HepG2 (cell line): ENCODE measurements at regions not wholly inside any gene's neighbourhood (a gene's known extent, or its start where the extent isn't known, plus 50 kb on each side); places are given as distances from the start of the nearest gene placed in this dataset.

Experiments
- ATAC-seq: fragments of 200-7000 bp; cut with Tn5 transposase; 3 replicates; pipeline ENCODE4 v1.9.1; 2020; ENCODE audit warnings: mild to moderate bottlenecking, moderate library complexity
- BruUV-seq: library from RNA; stranded (reverse); fragments of 400-500 nt; replicated peaks from 2 replicates; lab custom pipeline; 2021; lab: Mats Ljungman, UMichigan
- CTCF ChIA-PET: fragments of 300-600 bp; formaldehyde crosslinking; extraction: SDS; loops from one replicate; lab custom pipeline; 2021; ENCODE audit warnings: low total read pairs, inconsistent platforms, low intra/inter-chr PET ratio; lab: Yijun Ruan, JAX
- POLR2A ChIA-PET: fragments of 350-600 bp; sonication (Branson Sonifier 250); formaldehyde crosslinking; loops from one replicate; lab custom pipeline; 2020; ENCODE audit warnings: antibody characterized with exemption, inconsistent platforms; lab: Yijun Ruan, JAX
- DNase-seq: peaks from one replicate; pipeline ENCODE4 v3.0.0-alpha.2; 2015; ENCODE audit warnings: low spot score
- FAIRE-seq: peaks from 3 replicates; lab custom pipeline; 2011; peaks lifted over from hg19 to GRCh38; lab: Jason Lieb, UNC
- H2AFZ ChIP-seq: one replicate; pipeline ENCODE4 v1.6.1; 2011; ENCODE audit warnings: low read length, inconsistent platforms
- H3K27ac ChIP-seq: fragments of 300-600 bp; 3 replicates; pipeline ENCODE4 v1.8.0; 2011; ENCODE audit warnings: mixed run types, mild to moderate bottlenecking, mixed read lengths, low read length, inconsistent platforms; ENCODE audit not compliant: insufficient read depth; ENCODE audit errors: extremely low read length
- H3K27me3 ChIP-seq, 2 experiments: fragments of 200-600 bp in 1 of 2; 2 replicates in 1 of 2; 3 replicates in 1 of 2; pipeline versions ENCODE4 v1.6.0 to v1.8.0; 2011; ENCODE audit warnings: low read length in 2 of 2, mild to moderate bottlenecking in 2 of 2, moderate library complexity in 2 of 2, inconsistent platforms in 1 of 2; ENCODE audit not compliant: insufficient read depth in 2 of 2, control insufficient read depth in 1 of 2
- H3K36me3 ChIP-seq, 2 experiments: fragments of 200-600 bp in 1 of 2; replicated peaks in 1 of 2; 2 replicates in 1 of 2; 3 replicates in 1 of 2; pipeline versions ENCODE4 v1.5.1 to v1.8.0; 2011; ENCODE audit warnings: low read length in 2 of 2, inconsistent platforms in 1 of 2; ENCODE audit not compliant: insufficient read depth in 2 of 2, control insufficient read depth in 1 of 2
- H3K4me1 ChIP-seq: 2 replicates; pipeline ENCODE4 v1.5.1; 2012; ENCODE audit warnings: low read length, inconsistent platforms; ENCODE audit not compliant: insufficient read depth
- H3K4me2 ChIP-seq: 2 replicates; pipeline ENCODE4 v1.6.0; 2011; ENCODE audit warnings: low read depth, low read length, inconsistent platforms
- H3K4me3 ChIP-seq, 3 experiments: fragments of 200-600 bp in 1 of 3; sonication (generic), shearing (Covaris generic) in 1 of 3; replicated peaks in 1 of 3; 2 replicates each; pipeline ENCODE4 v1.5.1; 2011 to 2016; ENCODE audit warnings: low read length in 3 of 3, inconsistent platforms in 2 of 3, low read depth in 2 of 3, mild to moderate bottlenecking in 2 of 3, control low read depth in 1 of 3, mixed read lengths in 1 of 3; ENCODE audit not compliant: insufficient read depth in 1 of 3
- H3K79me2 ChIP-seq: one replicate; pipeline ENCODE4 v1.6.1; 2011; ENCODE audit warnings: low read length, inconsistent platforms; ENCODE audit not compliant: insufficient read depth
- H3K9ac ChIP-seq: 2 replicates; pipeline ENCODE4 v1.6.0; 2011; ENCODE audit warnings: mild to moderate bottlenecking, low read depth, low read length, inconsistent platforms; ENCODE audit not compliant: insufficient read depth
- H3K9me3 ChIP-seq: 2 replicates; pipeline ENCODE4 v1.5.1; 2012; ENCODE audit warnings: mild to moderate bottlenecking, low read length
- H4K20me1 ChIP-seq: 2 replicates; pipeline ENCODE4 v1.6.0; 2011; ENCODE audit warnings: inconsistent platforms, mild to moderate bottlenecking, low read length, moderate library complexity; ENCODE audit not compliant: insufficient read depth
- DNMT1 ChIP-seq: sonication (generic); formaldehyde crosslinking; IDR thresholded peaks from 2 replicates; pipeline ENCODE4 v1.5.1; 2020; ENCODE audit warnings: mild to moderate bottlenecking, missing genetic modification reagents
- ELF1 ChIP-seq: sonication (generic); formaldehyde crosslinking; IDR thresholded peaks from 2 replicates; pipeline ENCODE4 v1.4.0; 2020; ENCODE audit warnings: missing genetic modification reagents
- ELF3 ChIP-seq: IDR thresholded peaks from 2 replicates; pipeline ENCODE4 v1.6.1; 2016; ENCODE audit warnings: missing genetic modification reagents, missing compliant biosample characterization
- FOXP1 ChIP-seq, 2 experiments: fragments of 450-650 bp in 1 of 2; IDR thresholded peaks; 2 replicates each; pipeline ENCODE4 v1.6.1; 2017 to 2018; ENCODE audit warnings: antibody characterized with exemption in 1 of 2
- MZF1 ChIP-seq: sonication (generic); formaldehyde crosslinking; IDR thresholded peaks from 2 replicates; pipeline ENCODE4 v1.8.1; 2023; ENCODE audit warnings: mild to moderate bottlenecking, missing genetic modification reagents, borderline replicate concordance
- RFX1 ChIP-seq: fragments of 450-650 bp; IDR thresholded peaks from 2 replicates; pipeline ENCODE4 v1.6.1; 2017
- SRSF9 ChIP-seq: fragments of 200-400 bp; formaldehyde crosslinking; IDR thresholded peaks from 2 replicates; pipeline ENCODE4 v1.6.1; 2018; ENCODE audit warnings: borderline replicate concordance, mild to moderate bottlenecking, low read depth, low read length; ENCODE audit not compliant: insufficient read depth, poor library complexity, severe bottlenecking
- THAP11 ChIP-seq: IDR thresholded peaks from 2 replicates; pipeline ENCODE4 v1.6.1; 2016; ENCODE audit warnings: missing biosample characterization, missing genetic modification reagents
- XBP1 ChIP-seq: sonication (generic); formaldehyde crosslinking; IDR thresholded peaks from 2 replicates; pipeline ENCODE4 v1.5.0; 2020; ENCODE audit warnings: missing genetic modification reagents
- ZKSCAN1 ChIP-seq: fragments of 150-350 bp; IDR thresholded peaks from 2 replicates; pipeline ENCODE4 v1.6.1; 2014; ENCODE audit warnings: low read length
- ZMAT3 ChIP-seq: sonication (generic); formaldehyde crosslinking; conservative IDR thresholded peaks from 2 replicates; pipeline ENCODE4 v1.7.0; 2021; ENCODE audit warnings: missing genetic modification reagents
- ZNF124 ChIP-seq: sonication (generic); formaldehyde crosslinking; IDR thresholded peaks from 2 replicates; pipeline ENCODE4 v1.4.0; 2020; ENCODE audit warnings: missing genetic modification reagents
- ZNF709 ChIP-seq: sonication (generic); formaldehyde crosslinking; IDR thresholded peaks from 2 replicates; pipeline ENCODE4 v1.5.0; 2020; ENCODE audit warnings: mild to moderate bottlenecking, missing genetic modification reagents
- ZNF772 ChIP-seq: sonication (generic); formaldehyde crosslinking; IDR thresholded peaks from 2 replicates; pipeline ENCODE4 v1.5.0; 2020; ENCODE audit warnings: mild to moderate bottlenecking, missing genetic modification reagents
- ZNF891 ChIP-seq: sonication (generic); formaldehyde crosslinking; IDR thresholded peaks from 2 replicates; pipeline ENCODE4 v1.5.0; 2020; ENCODE audit warnings: mild to moderate bottlenecking, missing genetic modification reagents
- WGBS: methylation state at CpG from one replicate; pipeline ENCODE4 v1.1.6; 2017; ENCODE audit warnings: low lambda C conversion rate; 5-methylcytosine and 5-hydroxymethylcytosine counted together
- in situ Hi-C: cut with HindIII; loops from 2 replicates; pipeline ENCODE4 v1.10.0; 2017; ENCODE audit warnings: low pct_unique_long_range_greater_than_20kb; ENCODE audit not compliant: extremely low pct_ligation_motif_present
- intact Hi-C: fragments of 100-400 bp; cut with micrococcal nuclease; formaldehyde crosslinking; loops from one replicate; pipeline ENCODE4 v1.10.0; 2022; ENCODE audit not compliant: unreplicated experiment
- TF ChIP-seq, protein P1 (sequence below): sonication (generic); formaldehyde crosslinking; IDR thresholded peaks from 2 replicates; pipeline ENCODE4 v1.4.0; 2020; ENCODE audit warnings: missing genetic modification reagents
- TF ChIP-seq, protein P2 (sequence below): sonication (generic); formaldehyde crosslinking; IDR thresholded peaks from 2 replicates; pipeline ENCODE4 v1.4.0; 2020; ENCODE audit warnings: mild to moderate bottlenecking, low read depth, missing genetic modification reagents

DNA sequence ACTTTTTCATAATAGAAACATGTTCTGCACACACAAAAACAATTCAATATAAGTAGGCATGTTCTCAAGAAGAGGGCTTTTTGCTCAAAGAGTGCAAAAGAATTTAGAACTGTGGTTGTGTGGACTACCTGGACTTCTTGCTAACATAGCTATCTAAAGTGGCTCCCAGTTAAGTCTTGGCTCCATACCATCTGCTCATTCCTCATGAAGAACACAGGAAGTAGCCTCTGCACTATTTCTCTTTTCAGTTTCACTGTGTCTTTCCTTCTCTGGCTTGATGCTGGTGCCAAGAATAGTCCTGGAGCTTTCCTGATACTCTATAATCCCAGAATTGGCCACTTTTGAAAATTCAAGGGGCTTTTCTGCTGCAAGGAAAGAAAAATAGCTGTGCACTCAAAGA is 127.4 kb downstream of the CCER1 start:
- Histone ChIP-seq H3K27me3 (no peaks in the 10 kb centered on the region), H3K4me2 (no peak overlapping the region), H4K20me1 (no peaks in the 10 kb centered on the region), H3K36me3 (no peaks in the 10 kb centered on the region), H2AFZ (no peak overlapping the region), H3K27ac (no peak overlapping the region), H3K9ac (no peak overlapping the region)
- no TSS peak for BruUV-seq
- no peak for FAIRE-seq
- DNase-seq: no peak
- POLR2A ChIA-PET: no interaction called here
- ATAC-seq: no peak
- TF ChIP-seq FOXP1 (IDR thresholded peaks at IDR 0.05) (no peak), FOXP1 (CRISPR knock-in tag; IDR thresholded peaks at IDR 0.05) (no peak)
- TF ChIP-seq, all 625 proteins: peak for 0
- Histone ChIP-seq H3K4me3 (no peak overlapping the region), H3K9me3 (no peaks in the 10 kb centered on the region; the same call in 1 of the 2 replicates), H3K4me1 (no peaks in the 10 kb centered on the region), H3K79me2 (no peaks in the 10 kb centered on the region)
- intact Hi-C loops: no loop called here
- CTCF ChIA-PET: no interaction called here
- in situ Hi-C loops: no loop called here

DNA sequence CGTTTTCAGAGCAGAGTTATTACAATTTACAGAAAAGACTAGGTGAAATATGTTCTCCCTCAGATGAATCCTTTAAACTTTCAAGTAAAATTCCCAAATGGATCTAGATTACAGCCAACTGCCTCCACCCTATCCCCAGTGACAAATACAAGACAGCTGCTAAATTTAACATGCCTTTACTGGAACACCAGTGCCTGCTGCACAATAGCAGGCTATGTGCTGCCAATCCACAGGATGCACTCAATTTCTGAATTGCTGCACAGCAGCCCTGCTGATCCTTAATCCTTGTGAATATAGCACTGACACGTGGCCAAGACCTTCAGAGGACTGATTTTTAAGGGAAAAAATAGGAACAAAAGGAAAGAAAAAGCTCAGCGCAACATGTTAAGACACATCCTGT is 128.9 kb downstream of the CCER1 start:
- H3K79me2 ChIP-seq: no peaks in the 10 kb centered on the region
- H3K4me2 ChIP-seq: no peak overlapping the region
- H4K20me1 ChIP-seq: no peaks in the 10 kb centered on the region
- no peak overlapping the region for H3K9ac ChIP-seq
- ATAC-seq (no peak), FAIRE-seq (no peak), DNase-seq (no peak)
- WGBS: 51% methylated on average over 3 of the region's 3 CpGs
- in situ Hi-C loops: no loop called here
- H3K27me3 ChIP-seq: no peaks in the 10 kb centered on the region
- CTCF ChIA-PET: no interaction called here
- POLR2A ChIA-PET: no interaction called here
- H3K9me3 ChIP-seq: no peaks in the 10 kb centered on the region; the same call in 1 of the 2 replicates
- no peak overlapping the region for H3K4me3 ChIP-seq
- H3K36me3 ChIP-seq: no peaks in the 10 kb centered on the region
- no peak overlapping the region for H3K27ac ChIP-seq
- intact Hi-C loops: no loop called here
- no TSS peak for BruUV-seq
- H2AFZ ChIP-seq: no peak overlapping the region
- H3K4me1 ChIP-seq: no peaks in the 10 kb centered on the region
- no peak for TF ChIP-seq ELF1 (CRISPR knock-in tag)
- TF ChIP-seq ZNF124 (CRISPR knock-in tag): no peak
- TF ChIP-seq RFX1: no peak
- TF ChIP-seq ZMAT3 (CRISPR knock-in tag): no peak
- no peak for TF ChIP-seq SRSF9
- TF ChIP-seq DNMT1 (CRISPR knock-in tag): no peak
- TF ChIP-seq XBP1 (CRISPR knock-in tag): no peak
- no peak for TF ChIP-seq ELF3
- no peak for TF ChIP-seq ZNF891
- TF ChIP-seq, protein P1, sequence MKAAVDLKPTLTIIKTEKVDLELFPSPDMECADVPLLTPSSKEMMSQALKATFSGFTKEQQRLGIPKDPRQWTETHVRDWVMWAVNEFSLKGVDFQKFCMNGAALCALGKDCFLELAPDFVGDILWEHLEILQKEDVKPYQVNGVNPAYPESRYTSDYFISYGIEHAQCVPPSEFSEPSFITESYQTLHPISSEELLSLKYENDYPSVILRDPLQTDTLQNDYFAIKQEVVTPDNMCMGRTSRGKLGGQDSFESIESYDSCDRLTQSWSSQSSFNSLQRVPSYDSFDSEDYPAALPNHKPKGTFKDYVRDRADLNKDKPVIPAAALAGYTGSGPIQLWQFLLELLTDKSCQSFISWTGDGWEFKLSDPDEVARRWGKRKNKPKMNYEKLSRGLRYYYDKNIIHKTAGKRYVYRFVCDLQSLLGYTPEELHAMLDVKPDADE (CRISPR knock-in tag): no peak
- no peak for TF ChIP-seq ZNF772 (CRISPR knock-in tag)
- TF ChIP-seq ZNF709 (CRISPR knock-in tag): no peak
- TF ChIP-seq, protein P2, sequence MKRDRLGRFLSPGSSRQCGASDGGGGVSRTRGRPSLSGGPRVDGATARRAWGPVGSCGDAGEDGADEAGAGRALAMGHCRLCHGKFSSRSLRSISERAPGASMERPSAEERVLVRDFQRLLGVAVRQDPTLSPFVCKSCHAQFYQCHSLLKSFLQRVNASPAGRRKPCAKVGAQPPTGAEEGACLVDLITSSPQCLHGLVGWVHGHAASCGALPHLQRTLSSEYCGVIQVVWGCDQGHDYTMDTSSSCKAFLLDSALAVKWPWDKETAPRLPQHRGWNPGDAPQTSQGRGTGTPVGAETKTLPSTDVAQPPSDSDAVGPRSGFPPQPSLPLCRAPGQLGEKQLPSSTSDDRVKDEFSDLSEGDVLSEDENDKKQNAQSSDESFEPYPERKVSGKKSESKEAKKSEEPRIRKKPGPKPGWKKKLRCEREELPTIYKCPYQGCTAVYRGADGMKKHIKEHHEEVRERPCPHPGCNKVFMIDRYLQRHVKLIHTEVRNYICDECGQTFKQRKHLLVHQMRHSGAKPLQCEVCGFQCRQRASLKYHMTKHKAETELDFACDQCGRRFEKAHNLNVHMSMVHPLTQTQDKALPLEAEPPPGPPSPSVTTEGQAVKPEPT (CRISPR knock-in tag): no peak
- no peak for TF ChIP-seq MZF1
- no peak for TF ChIP-seq THAP11 (CRISPR knock-in tag)
- no peak for TF ChIP-seq ZKSCAN1
